ENCODE measurements at regions not wholly inside any gene's neighbourhood (a gene's known extent, or its start where the extent isn't known, plus 50 kb on each side); places are given as distances from the start of the nearest gene placed in this dataset.
A peak's percentile ranks its signal among the peaks of the same experiment; 100 is the strongest.

- H3K4ac ChIP-seq (ENCODE audit: low read depth, low read length) = no peak overlapping the region
- H2BK15ac ChIP-seq (replicated peaks; ENCODE audit: low read depth) = no peak overlapping the region
- H3K27ac ChIP-seq (ENCODE audit: low read depth, low read length) = no peak overlapping the region
- no peak overlapping the region for H3K23ac ChIP-seq (ENCODE audit: low read length)
- H3K4me3 ChIP-seq (ENCODE audit: low read length) = no peak overlapping the region
- no peak overlapping the region for H3K56ac ChIP-seq (ENCODE audit: low read length)
- no peaks in the 10 kb centered on the region for H3K36me3 ChIP-seq (ENCODE audit: control insufficient read depth, insufficient read depth, low read length)
- no peak overlapping the region for H3K18ac ChIP-seq (ENCODE audit: low read length)
- no peak overlapping the region for H3K9ac ChIP-seq (ENCODE audit: low read length)
- no peak overlapping the region for H2BK5ac ChIP-seq (ENCODE audit: low read length)
- no peaks in the 10 kb centered on the region for H3K79me2 ChIP-seq (ENCODE audit: control insufficient read depth, insufficient read depth, low read length)
- H4K8ac ChIP-seq (ENCODE audit: low read depth, low read length) = no peak overlapping the region
- H3K4me1 ChIP-seq (ENCODE audit: control insufficient read depth, low read depth, low read length) = no peaks in the 10 kb centered on the region
- no peak overlapping the region for H3K4me2 ChIP-seq (ENCODE audit: low read length)
- H3K79me1 ChIP-seq (ENCODE audit: low read length) = no peaks in the 10 kb centered on the region
- no peaks in the 10 kb centered on the region for H3K27me3 ChIP-seq (ENCODE audit: insufficient read depth, low read length, poor library complexity)
- DNase-seq = peak; percentile 19
- H2AK5ac ChIP-seq (ENCODE audit: low read length) = no peak overlapping the region
- H2BK120ac ChIP-seq (ENCODE audit: low read depth, low read length) = no peak overlapping the region
- no peak overlapping the region for H4K5ac ChIP-seq (ENCODE audit: low read length)
Measured at GRCh38 chr14:54094765-54095164, 138.1 kb upstream of the BMP4 start.

GRCh38 chr14:54098536-54098935 is 141.9 kb upstream of the BMP4 start:
- H4K5ac ChIP-seq (ENCODE audit: low read length) = no peak overlapping the region
- H3K27me3 ChIP-seq (ENCODE audit: insufficient read depth, low read length, poor library complexity) = no peaks in the 10 kb centered on the region
- H3K79me1 ChIP-seq (ENCODE audit: low read length) = no peaks in the 10 kb centered on the region
- no peaks in the 10 kb centered on the region for H3K4me1 ChIP-seq (ENCODE audit: control insufficient read depth, low read depth, low read length)
- H4K8ac ChIP-seq (ENCODE audit: low read depth, low read length) = no peak overlapping the region
- no peak overlapping the region for H3K4me2 ChIP-seq (ENCODE audit: low read length)
- H3K9ac ChIP-seq (ENCODE audit: low read length) = no peak overlapping the region
- no peak overlapping the region for H3K4ac ChIP-seq (ENCODE audit: low read depth, low read length)
- no peaks in the 10 kb centered on the region for H3K36me3 ChIP-seq (ENCODE audit: control insufficient read depth, insufficient read depth, low read length)
- no peak overlapping the region for H3K23ac ChIP-seq (ENCODE audit: low read length)
- no peak overlapping the region for H2BK120ac ChIP-seq (ENCODE audit: low read depth, low read length)
- no peaks in the 10 kb centered on the region for H3K79me2 ChIP-seq (ENCODE audit: control insufficient read depth, insufficient read depth, low read length)
- no CpG with 5 or more reads among the region's 2 CpGs for WGBS (ENCODE audit: extremely low coverage, insufficient coverage, low lambda C conversion rate)
- H3K4me3 ChIP-seq (ENCODE audit: low read length) = no peak overlapping the region
- no peak overlapping the region for H2AK5ac ChIP-seq (ENCODE audit: low read length)
- no peak overlapping the region for H3K56ac ChIP-seq (ENCODE audit: low read length)
- no peak overlapping the region for H3K18ac ChIP-seq (ENCODE audit: low read length)
- H3K27ac ChIP-seq (ENCODE audit: low read depth, low read length) = no peak overlapping the region
- no peak overlapping the region for H2BK15ac ChIP-seq (replicated peaks; ENCODE audit: low read depth)
- H2BK5ac ChIP-seq (ENCODE audit: low read length) = no peak overlapping the region
- DNase-seq = no peak

DNA sequence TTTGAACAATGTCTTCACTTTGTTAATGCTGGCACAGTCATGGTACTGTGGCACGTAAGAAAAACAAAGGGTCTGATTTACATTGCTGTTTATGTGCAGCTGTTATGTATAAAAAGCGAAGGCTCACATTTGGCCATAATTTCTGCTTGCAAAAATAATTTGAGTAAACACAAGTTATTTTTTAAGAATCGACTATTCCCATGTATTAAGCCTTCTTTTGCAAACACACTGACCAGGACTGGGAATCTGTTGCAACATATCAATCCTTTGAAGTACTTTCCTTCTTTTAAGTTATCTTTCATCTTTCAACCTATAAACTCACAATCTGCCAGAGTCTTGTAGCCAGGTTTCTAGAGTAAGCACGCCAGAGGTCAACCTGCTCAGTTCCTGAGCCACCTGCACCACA is 145.4 kb upstream of the BMP4 start:
- no peaks in the 10 kb centered on the region for H3K79me2 ChIP-seq (ENCODE audit: control insufficient read depth, insufficient read depth, low read length)
- H3K27ac ChIP-seq (ENCODE audit: low read depth, low read length) = no peak overlapping the region
- no peak overlapping the region for H4K8ac ChIP-seq (ENCODE audit: low read depth, low read length)
- H2BK5ac ChIP-seq (ENCODE audit: low read length) = no peak overlapping the region
- H3K27me3 ChIP-seq (ENCODE audit: insufficient read depth, low read length, poor library complexity) = no peaks in the 10 kb centered on the region
- H3K36me3 ChIP-seq (ENCODE audit: control insufficient read depth, insufficient read depth, low read length) = no peaks in the 10 kb centered on the region
- WGBS (ENCODE audit: extremely low coverage, insufficient coverage, low lambda C conversion rate) = no CpG with 5 or more reads among the region's 4 CpGs
- no peak overlapping the region for H3K56ac ChIP-seq (ENCODE audit: low read length)
- H3K4me1 ChIP-seq (ENCODE audit: control insufficient read depth, low read depth, low read length) = no peaks in the 10 kb centered on the region
- H3K4me2 ChIP-seq (ENCODE audit: low read length) = no peak overlapping the region
- H3K23ac ChIP-seq (ENCODE audit: low read length) = no peak overlapping the region
- H2AK5ac ChIP-seq (ENCODE audit: low read length) = no peak overlapping the region
- H3K4ac ChIP-seq (ENCODE audit: low read depth, low read length) = no peak overlapping the region
- H3K9ac ChIP-seq (ENCODE audit: low read length) = no peak overlapping the region
- no peak overlapping the region for H3K18ac ChIP-seq (ENCODE audit: low read length)
- no peaks in the 10 kb centered on the region for H3K79me1 ChIP-seq (ENCODE audit: low read length)
- no peak overlapping the region for H3K4me3 ChIP-seq (ENCODE audit: low read length)
- no peak overlapping the region for H2BK15ac ChIP-seq (replicated peaks; ENCODE audit: low read depth)
- no peak overlapping the region for H2BK120ac ChIP-seq (ENCODE audit: low read depth, low read length)
- no peak for DNase-seq
- H4K5ac ChIP-seq (ENCODE audit: low read length) = no peak overlapping the region

DNA sequence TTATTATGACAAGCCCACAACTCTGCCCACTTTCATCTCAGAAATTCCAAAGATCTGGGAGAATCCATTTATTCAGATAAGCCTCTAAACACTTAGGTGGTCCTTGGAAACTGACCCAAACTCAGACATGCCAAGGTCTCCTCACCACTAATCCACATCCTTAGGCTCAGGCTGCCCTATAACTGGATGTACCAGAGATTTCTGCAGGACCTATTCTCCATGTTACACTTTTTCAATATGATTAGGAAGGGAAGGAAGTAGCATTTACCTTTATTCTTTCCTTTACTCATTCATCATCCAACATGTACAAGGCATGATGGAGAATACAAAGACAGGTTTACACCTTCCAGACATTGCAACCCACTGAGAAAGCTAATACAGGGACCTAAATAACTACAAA is 145.9 kb upstream of the BMP4 start:
- H3K27ac ChIP-seq (ENCODE audit: low read depth, low read length) = no peak overlapping the region
- no peak overlapping the region for H3K18ac ChIP-seq (ENCODE audit: low read length)
- no peak for DNase-seq
- H3K79me1 ChIP-seq (ENCODE audit: low read length) = no peaks in the 10 kb centered on the region
- no peak overlapping the region for H3K4ac ChIP-seq (ENCODE audit: low read depth, low read length)
- no peak overlapping the region for H4K5ac ChIP-seq (ENCODE audit: low read length)
- H4K8ac ChIP-seq (ENCODE audit: low read depth, low read length) = no peak overlapping the region
- no peak overlapping the region for H2BK15ac ChIP-seq (replicated peaks; ENCODE audit: low read depth)
- no peak overlapping the region for H2BK120ac ChIP-seq (ENCODE audit: low read depth, low read length)
- no peaks in the 10 kb centered on the region for H3K27me3 ChIP-seq (ENCODE audit: insufficient read depth, low read length, poor library complexity)
- H3K79me2 ChIP-seq (ENCODE audit: control insufficient read depth, insufficient read depth, low read length) = no peaks in the 10 kb centered on the region
- H3K4me3 ChIP-seq (ENCODE audit: low read length) = no peak overlapping the region
- H3K56ac ChIP-seq (ENCODE audit: low read length) = no peak overlapping the region
- H2BK5ac ChIP-seq (ENCODE audit: low read length) = no peak overlapping the region
- H3K4me1 ChIP-seq (ENCODE audit: control insufficient read depth, low read depth, low read length) = no peaks in the 10 kb centered on the region
- no peak overlapping the region for H3K4me2 ChIP-seq (ENCODE audit: low read length)
- no peak overlapping the region for H2AK5ac ChIP-seq (ENCODE audit: low read length)
- H3K23ac ChIP-seq (ENCODE audit: low read length) = no peak overlapping the region
- no peaks in the 10 kb centered on the region for H3K36me3 ChIP-seq (ENCODE audit: control insufficient read depth, insufficient read depth, low read length)
- no peak overlapping the region for H3K9ac ChIP-seq (ENCODE audit: low read length)

- Histone ChIP-seq H3K27me3 (ENCODE audit: insufficient read depth, low read length, poor library complexity) (no peaks in the 10 kb centered on the region), H3K4me2 (ENCODE audit: low read length) (no peak overlapping the region), H3K56ac (ENCODE audit: low read length) (no peak overlapping the region), H3K18ac (ENCODE audit: low read length) (no peak overlapping the region), H3K4ac (ENCODE audit: low read depth, low read length) (no peak overlapping the region), H4K5ac (ENCODE audit: low read length) (no peak overlapping the region), H2BK15ac (replicated peaks; ENCODE audit: low read depth) (no peak overlapping the region), H3K27ac (ENCODE audit: low read depth, low read length) (no peak overlapping the region), H2BK120ac (ENCODE audit: low read depth, low read length) (no peak overlapping the region), H3K23ac (ENCODE audit: low read length) (no peak overlapping the region), H2AK5ac (ENCODE audit: low read length) (no peak overlapping the region), H3K36me3 (ENCODE audit: control insufficient read depth, insufficient read depth, low read length) (no peaks in the 10 kb centered on the region), H3K9ac (ENCODE audit: low read length) (no peak overlapping the region), H3K4me1 (ENCODE audit: control insufficient read depth, low read depth, low read length) (no peaks in the 10 kb centered on the region), H3K79me2 (ENCODE audit: control insufficient read depth, insufficient read depth, low read length) (no peaks in the 10 kb centered on the region), H3K4me3 (ENCODE audit: low read length) (no peak overlapping the region), H4K8ac (ENCODE audit: low read depth, low read length) (no peak overlapping the region), H3K79me1 (ENCODE audit: low read length) (no peaks in the 10 kb centered on the region), H2BK5ac (ENCODE audit: low read length) (no peak overlapping the region)
- no CpG with 5 or more reads among the region's 3 CpGs for WGBS (ENCODE audit: extremely low coverage, insufficient coverage, low lambda C conversion rate)
- no peak for DNase-seq
Measured at GRCh38 chr14:54104601-54105145, 148.0 kb upstream of the BMP4 start.

DNA sequence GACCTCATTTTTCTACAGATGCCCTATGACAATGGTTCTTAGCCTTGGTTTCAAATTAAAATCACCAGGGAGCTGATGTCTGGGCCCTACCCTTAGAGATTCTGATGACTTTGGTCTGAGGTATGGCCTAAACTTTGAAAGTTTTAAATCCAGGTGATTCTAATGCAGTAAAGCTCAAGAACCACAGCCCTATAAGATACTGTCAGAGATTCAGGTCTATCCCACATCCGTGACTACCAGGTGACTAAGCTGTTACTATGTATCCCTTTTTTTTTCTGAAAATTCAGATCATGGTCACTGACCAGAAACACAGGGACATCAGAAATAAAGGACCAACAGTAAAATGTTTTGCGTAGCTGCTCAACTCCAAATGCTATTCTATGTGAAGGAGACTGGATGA is 148.8 kb upstream of the BMP4 start:
- no CpG with 5 or more reads among the region's 2 CpGs for WGBS (ENCODE audit: extremely low coverage, insufficient coverage, low lambda C conversion rate)
- H3K4me3 ChIP-seq (ENCODE audit: low read length) = no peak overlapping the region
- no peak overlapping the region for H2AK5ac ChIP-seq (ENCODE audit: low read length)
- no peaks in the 10 kb centered on the region for H3K36me3 ChIP-seq (ENCODE audit: control insufficient read depth, insufficient read depth, low read length)
- no peak overlapping the region for H3K27ac ChIP-seq (ENCODE audit: low read depth, low read length)
- no peak overlapping the region for H4K8ac ChIP-seq (ENCODE audit: low read depth, low read length)
- H3K4ac ChIP-seq (ENCODE audit: low read depth, low read length) = no peak overlapping the region
- H3K27me3 ChIP-seq (ENCODE audit: insufficient read depth, low read length, poor library complexity) = no peaks in the 10 kb centered on the region
- H3K56ac ChIP-seq (ENCODE audit: low read length) = no peak overlapping the region
- no peak overlapping the region for H3K23ac ChIP-seq (ENCODE audit: low read length)
- H2BK5ac ChIP-seq (ENCODE audit: low read length) = no peak overlapping the region
- no peaks in the 10 kb centered on the region for H3K79me2 ChIP-seq (ENCODE audit: control insufficient read depth, insufficient read depth, low read length)
- H3K4me1 ChIP-seq (ENCODE audit: control insufficient read depth, low read depth, low read length) = no peaks in the 10 kb centered on the region
- H3K4me2 ChIP-seq (ENCODE audit: low read length) = no peak overlapping the region
- H3K18ac ChIP-seq (ENCODE audit: low read length) = no peak overlapping the region
- H4K5ac ChIP-seq (ENCODE audit: low read length) = no peak overlapping the region
- no peak overlapping the region for H3K9ac ChIP-seq (ENCODE audit: low read length)
- no peak overlapping the region for H2BK15ac ChIP-seq (replicated peaks; ENCODE audit: low read depth)
- no peaks in the 10 kb centered on the region for H3K79me1 ChIP-seq (ENCODE audit: low read length)
- DNase-seq = no peak
- no peak overlapping the region for H2BK120ac ChIP-seq (ENCODE audit: low read depth, low read length)
